GM19240 (cell line): ENCODE measurements at regions not wholly inside any gene's neighbourhood (a gene's known extent, or its start where the extent isn't known, plus 50 kb on each side); places are given as distances from the start of the nearest gene placed in this dataset.

Source experiments
- DNase-seq: peaks from one replicate; pipeline ENCODE4 v3.0.0; 2011; ENCODE audit warnings: low spot score; ENCODE audit not compliant: insufficient read length

- no peak for DNase-seq
Observed at GRCh38 chr2:153106802-153107477, 371.6 kb downstream of the RPRM start.

DNA sequence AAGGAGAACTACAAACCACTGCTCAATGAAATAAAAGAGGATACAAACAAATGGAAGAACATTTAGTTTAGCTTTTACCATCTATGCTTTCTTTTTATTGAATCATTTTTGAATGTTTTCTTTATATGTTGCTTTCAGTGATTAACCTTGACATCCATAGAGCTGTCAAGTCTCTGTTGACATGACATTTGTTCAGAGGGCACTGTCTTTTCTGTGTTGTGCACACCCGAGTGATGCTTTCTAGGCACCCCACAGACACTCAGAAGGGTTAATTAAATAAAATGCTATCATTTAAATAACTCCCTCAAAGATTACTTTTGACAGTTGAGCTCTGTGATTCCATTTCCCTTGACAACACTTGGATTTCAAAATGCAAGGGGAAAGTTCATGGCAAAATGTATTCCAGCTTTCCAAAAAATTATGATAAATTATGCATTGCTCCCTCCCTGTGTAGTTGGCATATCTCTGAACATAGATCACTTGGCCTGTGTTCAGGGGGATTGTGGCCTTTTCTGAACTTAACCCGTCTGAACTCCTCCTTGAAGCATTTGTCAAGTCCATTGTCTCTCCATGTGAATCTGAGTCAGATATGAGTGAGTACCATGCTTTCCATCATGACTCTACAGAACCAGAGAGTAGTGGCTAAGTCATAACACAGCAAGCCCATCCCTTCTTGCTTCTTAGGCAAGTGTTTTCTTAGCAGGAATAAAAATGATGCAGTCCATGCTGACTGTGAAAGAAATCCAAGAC, 372.6 kb downstream of the RPRM start:
- no peak for DNase-seq

- no peak for DNase-seq
Observed at GRCh38 chr2:153101187-153101586, 377.4 kb downstream of the RPRM start.

DNA sequence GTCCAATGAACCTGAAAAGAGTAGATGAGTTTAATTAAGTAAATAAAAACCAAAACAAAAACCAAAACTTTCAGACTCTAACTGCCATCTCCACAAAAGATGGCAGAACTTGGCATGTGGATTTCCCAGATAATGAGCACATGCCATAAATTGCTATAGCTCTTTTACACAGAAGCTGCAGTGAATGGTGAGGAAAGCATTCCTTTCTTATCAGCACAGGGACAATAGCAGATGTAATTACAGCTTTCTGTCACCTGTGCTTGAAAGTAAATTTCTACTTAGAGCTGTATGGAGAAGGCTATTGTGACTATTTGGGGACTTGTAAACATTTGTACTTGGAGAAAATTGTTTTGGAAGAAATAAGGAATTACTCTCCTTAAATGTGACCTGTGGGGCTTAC, 378.4 kb downstream of the RPRM start:
- no peak for DNase-seq

- DNase-seq: no peak
Observed at GRCh38 chr2:153098073-153098472, 379.7 kb downstream of the ARL6IP6 start.

- no peak for DNase-seq
Observed at GRCh38 chr2:153096272-153096671, 377.9 kb downstream of the ARL6IP6 start.

DNA sequence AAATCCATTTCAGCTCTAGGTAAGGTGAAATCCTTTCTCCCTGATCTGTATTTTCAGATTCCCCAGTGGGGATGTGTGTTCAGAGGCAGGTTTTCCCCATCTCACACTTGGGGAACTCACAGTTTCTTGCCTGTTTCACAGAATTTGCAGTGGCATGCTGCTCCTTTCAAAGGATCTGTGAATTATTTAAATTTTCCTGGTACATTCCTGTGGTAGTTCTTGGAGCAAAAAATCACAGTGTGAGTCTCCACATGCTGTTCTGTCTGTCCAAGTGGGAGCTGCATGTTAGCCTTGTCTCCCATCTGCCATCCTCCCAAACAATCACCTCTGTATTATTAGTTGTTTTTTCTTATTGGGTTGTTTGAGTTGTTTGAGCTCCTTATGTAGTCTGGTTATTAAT, 372.9 kb downstream of the ARL6IP6 start:
- DNase-seq: no peak

DNA sequence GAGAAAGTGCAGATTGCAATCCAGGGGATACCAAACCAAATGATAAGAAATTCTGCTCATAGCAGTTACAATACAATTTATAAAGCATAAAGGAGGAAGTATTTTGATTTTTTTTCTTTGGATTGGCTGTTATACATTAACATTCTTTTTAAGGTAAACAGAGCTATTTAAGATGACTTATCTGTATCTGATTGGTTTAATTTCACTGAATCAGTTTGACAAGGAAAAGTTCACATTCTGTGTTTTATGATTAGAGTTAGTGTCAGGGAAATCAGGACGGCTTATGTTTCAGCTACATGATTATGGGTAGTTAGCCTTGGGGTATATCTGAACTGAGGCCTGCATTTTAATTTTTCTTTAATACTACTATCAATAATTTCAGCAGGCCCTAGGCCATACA, 360.9 kb downstream of the ARL6IP6 start:
- no peak for DNase-seq

- no peak for DNase-seq
Observed at GRCh38 chr2:153077311-153077710, 358.9 kb downstream of the ARL6IP6 start.

- no peak for DNase-seq
Observed at GRCh38 chr2:153074207-153074606, 355.8 kb downstream of the ARL6IP6 start.

DNA sequence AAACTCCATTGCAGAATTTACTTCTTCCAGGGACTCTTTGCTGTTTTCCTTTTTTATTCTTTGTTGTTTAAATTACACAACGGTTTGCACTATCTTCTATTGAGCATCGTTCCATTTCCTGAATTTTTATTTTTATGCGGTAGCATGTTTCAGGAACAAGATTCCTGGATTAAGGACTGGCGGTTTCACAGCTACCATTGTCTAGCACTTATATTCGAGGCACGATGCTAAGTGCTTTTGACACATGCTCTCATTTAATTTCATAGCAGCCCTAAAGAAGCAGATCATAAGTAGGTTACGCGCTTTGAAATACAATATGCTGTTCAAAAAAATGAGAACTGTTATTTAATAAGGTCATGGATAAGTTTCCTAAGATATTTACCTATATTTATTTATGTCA, 354.4 kb downstream of the ARL6IP6 start:
- DNase-seq: no peak

DNA sequence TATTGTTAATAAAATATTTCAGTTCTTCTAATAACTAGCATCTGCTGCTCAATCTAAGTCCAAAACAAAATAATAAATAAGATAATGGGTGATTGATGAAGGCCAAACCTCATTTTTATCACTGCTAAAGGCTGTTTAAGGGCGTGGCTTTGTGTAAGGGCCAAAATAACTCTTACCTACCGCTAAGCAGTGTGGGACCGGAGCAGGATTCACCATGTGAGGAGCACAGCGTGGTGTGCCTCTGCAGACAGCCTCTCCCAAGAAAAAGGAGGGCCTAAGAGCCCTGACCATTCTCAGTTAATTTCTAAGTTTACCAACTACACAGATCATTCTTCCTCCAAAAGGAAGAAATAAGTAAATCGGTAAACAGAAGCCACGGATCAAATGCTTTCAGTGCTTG, 353.7 kb downstream of the ARL6IP6 start:
- no peak for DNase-seq

GRCh38 chr2:153071090-153071489, 352.7 kb downstream of the ARL6IP6 start:
- no peak for DNase-seq

DNA sequence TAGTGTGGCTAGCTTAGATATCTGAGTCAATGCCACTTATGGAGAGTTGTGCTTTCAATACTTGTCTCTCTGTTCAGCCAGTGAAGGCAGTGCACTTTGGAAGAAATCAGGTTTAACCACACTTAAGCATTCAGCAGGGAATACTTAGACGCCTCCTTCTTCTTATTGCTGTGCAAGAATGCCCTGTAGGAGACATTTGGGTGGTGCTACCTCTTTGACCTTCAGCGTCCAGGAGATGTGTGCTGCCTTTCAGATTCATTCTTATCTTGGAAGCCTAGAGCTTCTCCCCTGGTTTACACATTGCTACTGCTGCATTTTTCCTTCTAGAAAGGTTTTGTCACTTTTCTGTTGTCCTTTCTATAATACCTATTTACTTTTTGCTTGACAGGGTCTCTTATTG, 350.5 kb downstream of the ARL6IP6 start:
- no peak for DNase-seq

- DNase-seq: no peak
Observed at GRCh38 chr2:153068052-153068451, 349.6 kb downstream of the ARL6IP6 start.

DNA sequence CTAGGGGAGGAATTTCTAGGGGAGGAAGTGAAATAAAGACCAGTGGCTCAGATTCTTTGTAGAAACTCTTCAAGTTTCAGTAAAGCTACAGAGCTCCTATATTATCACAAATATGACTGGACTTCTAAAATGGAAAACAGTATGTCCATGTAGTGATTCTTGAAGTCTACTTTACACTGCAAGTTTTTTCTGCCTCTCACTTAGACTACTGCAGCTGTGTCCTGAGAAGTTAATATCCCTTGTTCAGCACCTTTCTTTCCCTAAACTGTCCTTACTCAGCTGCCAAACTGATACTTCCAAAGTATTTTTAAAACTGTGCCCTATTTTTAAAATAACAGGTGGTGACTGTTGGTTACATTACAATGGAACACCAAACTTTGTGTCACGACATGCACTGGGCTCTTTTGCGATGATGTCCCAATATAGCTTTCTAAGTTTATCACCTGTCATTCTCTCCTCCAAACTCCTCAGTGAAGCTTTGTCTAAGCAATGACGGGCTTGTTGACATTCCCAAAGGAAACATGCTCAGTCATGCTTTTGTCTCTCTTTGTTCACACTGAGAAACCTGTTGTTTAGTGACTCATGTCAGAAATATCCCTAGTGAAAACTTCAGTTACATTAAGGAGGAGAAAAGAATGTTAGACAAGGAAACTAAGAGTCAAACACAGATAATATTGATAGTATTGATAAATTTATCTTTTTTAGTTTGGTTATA, 341.1 kb downstream of the ARL6IP6 start:
- no peak for DNase-seq

GRCh38 chr2:153057743-153058142, 339.3 kb downstream of the ARL6IP6 start:
- DNase-seq: no peak

DNA sequence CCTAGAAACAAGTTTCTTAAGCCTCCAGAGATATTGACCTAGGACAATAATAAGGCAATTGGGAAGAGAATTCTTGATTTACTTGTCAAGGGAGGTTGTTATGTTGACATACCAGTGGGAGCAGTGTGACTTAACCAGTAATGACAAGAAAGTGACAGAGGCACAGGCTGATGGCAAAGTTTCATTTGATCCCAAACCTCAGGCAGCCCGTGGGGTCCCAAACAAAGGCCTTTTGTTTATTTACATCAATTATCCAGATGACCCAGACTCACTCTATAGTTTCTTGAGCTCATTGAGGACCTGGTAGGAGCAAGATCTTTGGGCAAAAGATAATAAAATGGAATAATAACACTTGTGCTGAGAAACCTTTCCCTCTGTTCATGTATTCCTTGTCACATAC, 336.8 kb downstream of the ARL6IP6 start:
- no peak for DNase-seq

DNA sequence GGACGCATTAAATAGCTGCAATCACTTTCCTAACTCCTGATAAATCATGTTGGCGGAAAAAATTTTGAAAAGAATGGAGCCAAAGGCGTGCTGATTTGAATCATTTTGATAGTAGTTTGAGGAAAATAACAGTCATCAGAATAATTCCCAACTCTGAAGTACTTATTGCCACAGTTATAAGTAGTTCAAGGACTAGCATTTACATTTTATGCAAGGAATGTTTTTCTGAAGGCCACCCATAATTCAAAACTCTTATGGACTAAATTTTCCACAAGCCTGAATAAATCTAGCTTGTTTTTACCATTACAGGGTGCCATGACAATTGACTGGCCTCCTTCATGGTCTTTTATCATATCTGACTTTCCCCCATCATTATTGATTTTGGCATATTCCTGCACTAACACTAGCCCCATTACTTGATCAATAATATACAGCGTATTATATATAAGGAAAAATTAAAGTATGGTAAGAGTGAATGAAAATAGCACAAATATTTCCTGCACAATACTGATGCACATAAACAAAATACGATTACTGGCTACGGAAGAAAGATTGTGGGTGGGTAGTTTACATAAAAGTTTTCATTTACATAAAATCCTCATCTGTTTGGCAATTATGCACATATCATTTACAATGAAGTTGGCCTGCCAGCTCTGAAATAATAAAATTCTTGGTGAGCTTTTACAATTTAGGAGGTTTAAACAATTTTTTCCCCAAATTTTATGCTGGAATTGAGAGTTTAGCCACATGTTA, 334.6 kb downstream of the ARL6IP6 start:
- no peak for DNase-seq

DNA sequence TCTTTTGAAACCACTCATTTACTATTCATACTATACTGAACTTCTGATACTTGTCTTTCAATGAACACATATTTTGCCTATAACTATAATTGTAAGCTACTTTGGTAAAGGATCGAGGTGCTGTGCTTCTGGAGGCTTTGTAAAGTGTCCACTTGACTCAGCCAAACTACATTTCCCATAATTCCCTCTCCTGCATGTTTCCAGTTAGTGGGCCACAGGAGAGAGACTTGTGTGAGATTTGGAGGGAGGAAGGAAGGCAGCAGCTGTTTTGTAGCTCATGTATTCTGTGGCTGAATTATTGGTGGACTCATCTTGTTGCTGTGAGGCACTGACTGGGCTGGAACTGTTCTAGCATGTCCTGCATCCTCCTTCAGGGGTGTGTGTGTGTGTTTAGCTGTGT, 328.8 kb downstream of the ARL6IP6 start:
- DNase-seq: no peak

DNA sequence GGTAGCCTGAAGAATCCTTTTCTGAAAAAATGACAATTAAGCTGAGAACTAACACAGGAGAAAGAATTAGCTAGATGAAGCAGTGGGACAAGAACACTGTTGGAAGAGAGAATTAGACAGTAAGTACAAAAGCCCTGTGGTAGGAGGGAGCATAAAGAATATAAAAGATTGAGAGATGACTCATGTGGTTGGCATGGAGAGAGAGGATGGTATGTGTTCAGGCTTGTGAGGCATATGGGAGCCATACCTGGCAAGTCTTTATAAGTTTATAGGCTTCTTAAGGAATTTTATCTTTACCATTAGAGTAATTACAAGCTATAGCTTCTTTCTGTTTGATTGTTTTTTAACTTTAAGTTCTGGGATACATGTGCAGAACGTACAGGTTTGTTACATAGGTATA, 325.0 kb downstream of the ARL6IP6 start:
- DNase-seq: no peak

- no peak for DNase-seq
Observed at GRCh38 chr2:153028626-153029025, 310.2 kb downstream of the ARL6IP6 start.
